GM21619 (cell line): ENCODE measurements at regions not wholly inside any gene's neighbourhood (a gene's known extent, or its start where the extent isn't known, plus 50 kb on each side); places are given as distances from the start of the nearest gene placed in this dataset.
"Not testable (repeated sequence)": the region's sequence is repeated elsewhere in the genome, so short reads cannot be mapped to it uniquely, and the experiment has no call there.

ENCODE experiments used
- ATAC-seq: cut with Tn5 transposase; IDR thresholded peaks from one replicate; pipeline ENCODE4 v1.9.1; 2021; ENCODE audit not compliant: unreplicated experiment

DNA sequence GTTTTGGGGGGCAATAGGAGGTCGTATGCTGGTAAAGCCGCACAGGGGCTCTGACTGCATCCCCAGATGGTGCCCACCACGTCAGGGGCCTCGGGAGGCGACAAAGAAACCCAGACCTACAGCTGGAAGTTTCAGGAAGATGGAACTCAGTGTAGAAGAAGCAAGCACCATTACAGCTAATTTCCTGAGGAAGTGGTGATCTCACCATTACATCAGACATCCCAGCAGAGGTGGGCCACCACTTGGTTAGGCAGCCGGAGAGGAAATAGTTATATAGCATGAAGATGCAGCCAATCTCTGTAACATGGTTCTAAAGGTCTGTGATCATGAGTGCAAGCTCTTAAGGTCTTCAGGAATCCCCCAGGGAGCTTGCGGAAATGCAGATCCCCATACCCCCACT, 127.3 kb upstream of the PCBD1 start:
- no peak for ATAC-seq

DNA sequence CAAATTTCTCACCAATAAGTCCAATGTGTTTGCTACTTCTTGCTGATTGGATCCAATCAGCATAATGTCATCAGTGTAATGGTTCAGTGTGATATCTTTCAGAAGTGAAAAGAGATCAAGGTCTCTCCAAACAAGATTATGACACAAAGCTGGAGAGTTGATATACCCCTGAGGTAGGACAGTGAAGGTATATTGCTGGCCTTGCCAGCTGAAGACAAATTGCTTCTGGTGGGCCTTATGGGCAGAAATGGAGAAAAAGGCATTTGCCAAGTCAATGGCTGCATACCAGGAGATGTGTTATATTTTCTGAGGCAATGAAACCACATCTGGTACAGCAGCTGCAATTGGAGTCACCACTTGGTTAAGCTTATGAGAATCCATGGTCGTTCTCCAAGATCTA, 131.7 kb upstream of the PCBD1 start:
- not testable (repeated sequence) for ATAC-seq

- no peak for ATAC-seq
These were observed 133.0 kb upstream of the PCBD1 start for GRCh38 chr10:71021402-71021801.

- ATAC-seq = no peak
These were observed 135.4 kb upstream of the PCBD1 start for GRCh38 chr10:71023704-71024283.

GRCh38 chr10:71024490-71024889, 136.1 kb upstream of the PCBD1 start:
- ATAC-seq = no peak

- no peak for ATAC-seq
These were observed 137.2 kb upstream of the PCBD1 start for GRCh38 chr10:71025535-71025934.

DNA sequence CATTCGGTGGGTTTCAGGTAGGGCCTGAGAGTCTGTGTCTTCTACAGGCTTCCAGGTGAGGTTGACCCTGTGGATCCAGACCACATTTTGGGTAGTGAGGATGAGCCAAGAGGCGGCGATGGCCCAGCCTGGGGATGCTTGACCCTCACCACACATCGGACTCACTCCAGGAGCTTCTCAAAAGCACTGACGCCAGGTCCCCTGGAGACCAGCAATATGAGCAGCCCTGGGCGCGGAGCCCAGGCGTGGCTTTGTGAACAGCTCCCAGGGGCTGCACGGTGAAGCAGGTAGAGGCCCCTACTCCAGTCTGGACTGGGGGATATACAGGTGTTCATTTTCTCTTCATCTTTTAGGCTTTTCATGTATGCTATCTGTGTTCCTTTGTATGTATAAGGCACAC, 139.7 kb upstream of the PCBD1 start:
- no peak for ATAC-seq

- no peak for ATAC-seq
These were observed 141.1 kb upstream of the PCBD1 start for GRCh38 chr10:71029411-71029892.

DNA sequence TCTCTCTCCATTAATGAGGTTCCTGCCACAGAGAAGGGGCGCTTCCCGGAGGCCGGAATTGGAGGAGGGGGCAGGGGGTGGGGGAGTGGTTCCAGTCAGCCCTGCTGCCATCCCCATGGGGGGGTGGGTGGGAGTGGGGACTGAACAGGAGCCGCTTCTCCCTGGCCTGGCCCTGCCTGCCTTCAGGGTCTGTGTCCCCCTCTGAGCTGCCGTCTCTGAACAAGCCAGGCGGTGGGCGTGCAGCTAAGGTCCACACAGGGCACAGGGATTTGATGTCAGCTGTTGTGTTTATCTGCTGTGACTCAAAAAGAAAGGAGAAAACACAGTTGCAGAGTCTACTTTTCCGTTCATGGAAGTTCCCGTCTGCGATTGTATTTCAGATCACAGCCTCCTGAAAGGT, 141.5 kb upstream of the PCBD1 start:
- no peak for ATAC-seq

- ATAC-seq = no peak
These were observed 142.7 kb upstream of the PCBD1 start for GRCh38 chr10:71031026-71031425.

GRCh38 chr10:71031603-71032002, 143.2 kb upstream of the PCBD1 start:
- no peak for ATAC-seq

- no peak for ATAC-seq
These were observed 144.5 kb upstream of the PCBD1 start for GRCh38 chr10:71032887-71033286.

DNA sequence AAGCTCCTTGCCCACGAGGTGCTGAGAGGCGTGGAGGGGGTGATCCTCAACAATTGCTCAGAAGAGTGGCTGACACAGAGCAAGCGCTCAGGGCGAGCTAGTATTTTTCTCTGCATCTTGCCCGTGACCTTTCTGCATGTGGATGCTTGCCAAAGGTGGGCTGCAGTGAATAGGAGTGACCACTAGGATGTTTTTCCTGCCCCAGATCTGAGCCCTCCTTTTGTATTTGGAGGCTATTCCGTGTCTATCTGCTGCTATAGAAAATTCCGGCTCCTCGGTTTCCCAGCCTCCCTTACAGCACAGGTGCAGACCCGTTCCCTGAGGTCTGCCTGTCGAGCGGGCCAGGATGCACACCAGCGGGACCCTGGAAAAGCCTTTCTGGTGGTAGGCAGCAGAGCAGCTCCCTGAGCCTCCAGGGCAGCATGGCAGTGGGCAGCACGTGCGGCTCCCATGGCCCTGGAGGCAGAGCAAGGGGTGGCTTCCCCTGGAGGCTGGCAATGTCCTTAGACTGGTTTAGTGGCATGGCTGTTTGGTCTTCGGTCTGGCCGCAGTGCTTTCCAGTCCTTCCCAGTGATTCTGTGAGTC, 145.1 kb upstream of the PCBD1 start:
- no peak for ATAC-seq

DNA sequence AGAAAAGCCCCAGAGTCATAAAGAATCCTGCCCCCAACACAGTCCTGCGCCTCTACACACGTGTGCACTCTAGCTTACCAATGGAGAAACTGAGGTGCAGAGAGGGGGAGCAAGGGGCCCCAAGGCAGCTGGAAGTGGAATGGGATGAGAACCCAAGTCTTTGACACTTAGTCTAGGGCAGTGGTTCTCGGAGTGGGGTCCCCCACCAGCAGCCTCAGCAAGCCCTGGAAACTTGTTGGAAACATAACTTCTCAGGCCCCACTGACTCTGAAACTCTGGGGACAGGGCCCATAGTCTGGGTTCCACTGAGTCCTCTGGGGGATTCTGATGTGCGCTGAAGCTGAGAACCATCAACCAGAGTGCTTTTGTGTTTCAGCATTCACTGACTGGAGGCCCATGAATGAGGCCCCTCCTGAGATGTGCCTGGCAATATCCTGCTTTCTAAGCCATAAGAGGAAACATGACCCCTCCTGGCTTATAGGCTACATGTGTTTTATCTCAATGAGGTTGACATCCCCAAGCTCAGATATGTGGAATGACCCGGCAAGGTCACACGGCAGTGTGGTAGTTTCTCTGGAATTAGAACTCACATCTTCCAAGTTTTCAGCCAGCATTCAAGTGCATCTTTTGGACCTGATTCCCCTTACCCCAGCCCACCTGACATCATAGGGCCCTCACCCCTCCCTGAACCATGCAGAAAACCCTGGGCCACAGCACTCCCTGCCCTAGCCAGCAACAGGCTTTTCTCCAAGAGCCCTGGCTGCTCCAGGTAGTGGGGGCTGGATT, 147.3 kb upstream of the PCBD1 start:
- no peak for ATAC-seq

GRCh38 chr10:71036297-71036966, 148.1 kb upstream of the PCBD1 start:
- ATAC-seq = no peak

GRCh38 chr10:71038091-71038633, 149.8 kb upstream of the PCBD1 start:
- no peak for ATAC-seq

- no peak for ATAC-seq
These were observed 150.6 kb upstream of the PCBD1 start for GRCh38 chr10:71038921-71039320.

GRCh38 chr10:71039551-71039950, 151.2 kb upstream of the PCBD1 start:
- ATAC-seq = no peak

- no peak for ATAC-seq
These were observed 152.0 kb upstream of the PCBD1 start for GRCh38 chr10:71040343-71040742.

DNA sequence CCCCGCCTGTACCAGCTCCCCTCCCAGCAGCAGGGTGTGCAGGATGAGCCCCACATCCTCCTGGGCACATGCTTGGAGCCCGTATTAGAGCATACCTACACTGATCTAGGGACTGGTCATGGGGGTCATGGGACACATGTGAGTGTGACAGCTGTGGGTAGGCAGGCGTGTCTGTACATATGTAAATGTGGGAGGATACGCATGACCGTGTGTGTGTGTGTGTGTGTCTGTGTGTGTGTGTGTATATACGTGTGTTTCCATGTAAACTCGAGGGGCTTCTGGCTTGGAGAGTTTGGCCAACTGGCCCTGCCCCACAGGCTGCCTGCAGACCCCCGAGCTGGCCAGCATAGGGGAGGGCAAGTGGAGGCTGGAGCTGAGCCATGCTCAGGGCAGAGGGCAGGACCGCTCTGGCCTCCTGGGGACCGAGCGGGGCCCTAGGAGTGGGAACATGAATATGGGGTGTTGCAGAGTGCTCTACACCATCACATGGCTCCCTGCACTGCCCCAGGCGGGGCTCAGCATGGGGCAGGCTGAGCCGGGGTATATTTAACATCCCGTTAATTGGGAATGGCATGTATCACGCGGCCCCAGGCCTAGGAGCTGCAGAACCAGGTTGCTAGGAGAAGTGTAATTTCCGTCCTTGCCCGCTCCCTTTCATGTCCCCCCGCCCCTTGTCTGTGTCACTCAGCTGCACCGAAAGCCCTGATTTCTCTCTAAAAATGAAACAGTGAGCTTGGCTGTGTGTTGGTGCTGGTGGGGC, 152.7 kb upstream of the PCBD1 start:
- ATAC-seq = no peak

GRCh38 chr10:71042216-71042615, 153.9 kb upstream of the PCBD1 start:
- ATAC-seq = no peak
